ENCODE measurements at regions not wholly inside any gene's neighbourhood (a gene's known extent, or its start where the extent isn't known, plus 50 kb on each side); places are given as distances from the start of the nearest gene placed in this dataset.
A peak's percentile ranks its signal among the peaks of the same experiment; 100 is the strongest.

DNA sequence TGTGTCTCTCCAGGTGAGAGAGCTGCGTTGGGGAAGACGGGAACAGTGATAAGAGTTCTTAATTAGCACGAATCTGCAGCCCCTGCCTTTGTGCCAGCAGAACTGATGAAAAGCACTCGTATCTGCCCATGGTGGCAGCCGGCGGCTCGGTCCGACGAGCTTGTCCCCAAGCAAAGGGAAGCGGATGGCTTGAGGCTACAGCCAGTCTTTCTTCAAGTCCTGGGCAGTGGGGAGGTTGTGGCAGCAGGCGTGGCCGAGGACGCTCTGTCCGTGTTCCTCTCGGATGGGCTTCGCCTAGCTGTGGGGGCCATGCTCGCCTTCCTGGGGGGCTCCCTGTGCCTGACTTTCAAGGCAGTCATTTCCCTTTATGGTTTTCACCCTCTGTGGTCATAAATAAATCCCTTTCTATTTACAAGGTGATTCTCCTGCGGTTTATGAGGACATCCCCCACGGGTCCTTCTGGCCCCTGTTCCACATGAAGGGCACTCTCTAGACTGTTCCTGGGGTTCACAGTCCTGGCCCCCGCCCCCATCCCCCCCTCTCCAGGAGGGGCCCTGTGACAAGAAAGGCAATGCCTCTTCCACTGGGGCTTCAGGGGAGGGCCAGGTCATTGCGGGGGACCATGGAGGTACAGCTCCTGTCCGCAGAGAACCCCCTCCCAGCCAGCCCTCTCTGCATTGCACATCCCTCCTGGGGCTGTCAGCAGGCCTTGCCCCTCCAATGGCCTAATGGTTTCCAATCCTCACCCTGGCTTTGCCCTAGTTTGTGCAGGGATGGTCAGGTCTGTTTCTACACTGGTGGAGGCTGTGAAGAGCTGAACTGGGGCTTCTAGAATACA lies 1212.3 kb downstream of the BRD1 start:
- no peaks in the 10 kb centered on the region for H3K9me3 ChIP-seq (ENCODE audit: control insufficient read depth, insufficient read depth, low read depth, low read length)
- H3K4me1 ChIP-seq (ENCODE audit: control insufficient read depth, insufficient read depth, low read length), result peaks cover 10% of the 10 kb centered on the region; the same call in 1 of the 2 replicates
- H3K4me3 ChIP-seq (ENCODE audit: low read depth, low read length), result no peak overlapping the region
- CTCF ChIA-PET, result no interaction called here
- H3K36me3 ChIP-seq (ENCODE audit: control insufficient read depth in 2 of 2, insufficient read depth in 1 of 2, low read length in 2 of 2), result no peaks in the 10 kb centered on the region
- POLR2A ChIA-PET, result no interaction called here
- TF ChIP-seq, protein P1, sequence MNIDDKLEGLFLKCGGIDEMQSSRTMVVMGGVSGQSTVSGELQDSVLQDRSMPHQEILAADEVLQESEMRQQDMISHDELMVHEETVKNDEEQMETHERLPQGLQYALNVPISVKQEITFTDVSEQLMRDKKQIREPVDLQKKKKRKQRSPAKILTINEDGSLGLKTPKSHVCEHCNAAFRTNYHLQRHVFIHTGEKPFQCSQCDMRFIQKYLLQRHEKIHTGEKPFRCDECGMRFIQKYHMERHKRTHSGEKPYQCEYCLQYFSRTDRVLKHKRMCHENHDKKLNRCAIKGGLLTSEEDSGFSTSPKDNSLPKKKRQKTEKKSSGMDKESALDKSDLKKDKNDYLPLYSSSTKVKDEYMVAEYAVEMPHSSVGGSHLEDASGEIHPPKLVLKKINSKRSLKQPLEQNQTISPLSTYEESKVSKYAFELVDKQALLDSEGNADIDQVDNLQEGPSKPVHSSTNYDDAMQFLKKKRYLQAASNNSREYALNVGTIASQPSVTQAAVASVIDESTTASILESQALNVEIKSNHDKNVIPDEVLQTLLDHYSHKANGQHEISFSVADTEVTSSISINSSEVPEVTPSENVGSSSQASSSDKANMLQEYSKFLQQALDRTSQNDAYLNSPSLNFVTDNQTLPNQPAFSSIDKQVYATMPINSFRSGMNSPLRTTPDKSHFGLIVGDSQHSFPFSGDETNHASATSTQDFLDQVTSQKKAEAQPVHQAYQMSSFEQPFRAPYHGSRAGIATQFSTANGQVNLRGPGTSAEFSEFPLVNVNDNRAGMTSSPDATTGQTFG (tag by site-specific recombination; IDR thresholded peaks at IDR 0.05; ENCODE audit: borderline replicate concordance), result no peak
- TF ChIP-seq BCL11B (tag by site-specific recombination; IDR thresholded peaks at IDR 0.05; ENCODE audit: low read depth) (no peak), ZIC2 (tag by site-specific recombination; IDR thresholded peaks at IDR 0.05) (peak; percentile 78), ZBTB7A (tag by site-specific recombination; IDR thresholded peaks at IDR 0.05; ENCODE audit: low read depth) (no peak), ZNF394 (tag by site-specific recombination; IDR thresholded peaks at IDR 0.05; ENCODE audit: borderline replicate concordance) (no peak), GLIS1 (tag by site-specific recombination; IDR thresholded peaks at IDR 0.05) (peak; percentile 94)
- TF ChIP-seq, protein P2, sequence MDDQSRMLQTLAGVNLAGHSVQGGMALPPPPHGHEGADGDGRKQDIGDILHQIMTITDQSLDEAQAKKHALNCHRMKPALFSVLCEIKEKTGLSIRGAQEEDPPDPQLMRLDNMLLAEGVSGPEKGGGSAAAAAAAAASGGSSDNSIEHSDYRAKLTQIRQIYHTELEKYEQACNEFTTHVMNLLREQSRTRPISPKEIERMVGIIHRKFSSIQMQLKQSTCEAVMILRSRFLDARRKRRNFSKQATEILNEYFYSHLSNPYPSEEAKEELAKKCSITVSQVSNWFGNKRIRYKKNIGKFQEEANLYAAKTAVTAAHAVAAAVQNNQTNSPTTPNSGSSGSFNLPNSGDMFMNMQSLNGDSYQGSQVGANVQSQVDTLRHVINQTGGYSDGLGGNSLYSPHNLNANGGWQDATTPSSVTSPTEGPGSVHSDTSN (CRISPR knock-in tag; IDR thresholded peaks at IDR 0.05), result no peak
- H3K27ac ChIP-seq (ENCODE audit: extremely low read depth, low read depth, low read length), result no peak overlapping the region

DNA sequence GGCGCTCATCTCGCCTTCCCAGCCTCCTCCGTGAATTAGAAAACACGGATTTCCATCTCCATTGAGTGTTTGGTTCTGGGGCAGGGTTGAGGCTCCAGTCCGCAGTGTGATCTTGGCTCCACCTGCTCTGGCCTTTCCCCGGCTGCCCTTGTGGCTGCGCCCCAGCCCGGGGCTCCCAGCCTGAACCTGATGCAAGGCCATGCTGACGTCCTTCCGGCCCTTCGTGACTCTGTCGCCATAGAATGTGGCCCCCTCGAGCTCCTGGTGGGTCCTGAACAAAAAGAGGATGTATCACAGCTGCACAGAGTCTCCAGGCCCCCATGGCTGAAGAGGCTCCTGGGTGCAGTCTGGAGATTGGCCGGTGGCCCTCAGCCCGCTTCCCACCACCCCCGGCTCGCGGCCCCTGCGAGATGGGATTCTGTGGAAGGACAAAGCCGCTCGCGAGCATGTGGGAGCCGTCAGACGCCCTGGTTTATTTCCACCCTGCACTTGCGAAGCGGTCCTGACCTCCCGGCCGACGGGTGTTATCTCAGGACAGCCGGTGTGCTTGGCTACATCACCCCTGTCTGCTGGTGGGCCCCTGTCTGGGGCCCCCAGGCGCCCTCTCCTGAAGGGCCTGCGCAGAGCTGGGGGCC lies 1214.0 kb downstream of the BRD1 start:
- ChIA-PET CTCF (no interaction called here), POLR2A (interaction anchor here (0.6 kb wide), 1 partner anchor 26 kb away, joined by 4 read pairs; no protein-coding TSS in a partner anchor)
- no peak overlapping the region for H3K27ac ChIP-seq (ENCODE audit: extremely low read depth, low read depth, low read length)
- peaks cover 10% of the 10 kb centered on the region; the same call in 1 of the 2 replicates for H3K4me1 ChIP-seq (ENCODE audit: control insufficient read depth, insufficient read depth, low read length)
- H3K9me3 ChIP-seq (ENCODE audit: control insufficient read depth, insufficient read depth, low read depth, low read length), result no peaks in the 10 kb centered on the region
- H3K36me3 ChIP-seq (ENCODE audit: control insufficient read depth in 2 of 2, insufficient read depth in 1 of 2, low read length in 2 of 2), result no peaks in the 10 kb centered on the region
- no peak overlapping the region for H3K4me3 ChIP-seq (ENCODE audit: low read depth, low read length)
- TF ChIP-seq ZNF354C (tag by site-specific recombination; IDR thresholded peaks at IDR 0.05; ENCODE audit: borderline replicate concordance, low read depth) (no peak), ZNF549 (tag by site-specific recombination; IDR thresholded peaks at IDR 0.05) (no peak), ZNF48 (tag by site-specific recombination; IDR thresholded peaks at IDR 0.05) (no peak), ZBTB6 (tag by site-specific recombination; IDR thresholded peaks at IDR 0.05) (no peak), HOXD13 (CRISPR knock-in tag; IDR thresholded peaks at IDR 0.05; ENCODE audit: borderline replicate concordance) (no peak), AEBP2 (tag by site-specific recombination; IDR thresholded peaks at IDR 0.05; ENCODE audit: borderline replicate concordance) (no peak), ZNF114 (tag by site-specific recombination; IDR thresholded peaks at IDR 0.05) (no peak), ZNF529 (tag by site-specific recombination; IDR thresholded peaks at IDR 0.05; ENCODE audit: insufficient replicate concordance) (no peak), ZNF121 (tag by site-specific recombination; IDR thresholded peaks at IDR 0.05) (no peak)
- TF ChIP-seq, protein P3, sequence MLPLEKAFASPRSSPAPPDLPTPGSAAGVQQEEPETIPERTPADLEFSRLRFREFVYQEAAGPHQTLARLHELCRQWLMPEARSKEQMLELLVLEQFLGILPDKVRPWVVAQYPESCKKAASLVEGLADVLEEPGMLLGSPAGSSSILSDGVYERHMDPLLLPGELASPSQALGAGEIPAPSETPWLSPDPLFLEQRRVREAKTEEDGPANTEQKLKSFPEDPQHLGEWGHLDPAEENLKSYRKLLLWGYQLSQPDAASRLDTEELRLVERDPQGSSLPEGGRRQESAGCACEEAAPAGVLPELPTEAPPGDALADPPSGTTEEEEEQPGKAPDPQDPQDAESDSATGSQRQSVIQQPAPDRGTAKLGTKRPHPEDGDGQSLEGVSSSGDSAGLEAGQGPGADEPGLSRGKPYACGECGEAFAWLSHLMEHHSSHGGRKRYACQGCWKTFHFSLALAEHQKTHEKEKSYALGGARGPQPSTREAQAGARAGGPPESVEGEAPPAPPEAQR (tag by site-specific recombination; IDR thresholded peaks at IDR 0.05), result no peak
- TF ChIP-seq, protein P4, sequence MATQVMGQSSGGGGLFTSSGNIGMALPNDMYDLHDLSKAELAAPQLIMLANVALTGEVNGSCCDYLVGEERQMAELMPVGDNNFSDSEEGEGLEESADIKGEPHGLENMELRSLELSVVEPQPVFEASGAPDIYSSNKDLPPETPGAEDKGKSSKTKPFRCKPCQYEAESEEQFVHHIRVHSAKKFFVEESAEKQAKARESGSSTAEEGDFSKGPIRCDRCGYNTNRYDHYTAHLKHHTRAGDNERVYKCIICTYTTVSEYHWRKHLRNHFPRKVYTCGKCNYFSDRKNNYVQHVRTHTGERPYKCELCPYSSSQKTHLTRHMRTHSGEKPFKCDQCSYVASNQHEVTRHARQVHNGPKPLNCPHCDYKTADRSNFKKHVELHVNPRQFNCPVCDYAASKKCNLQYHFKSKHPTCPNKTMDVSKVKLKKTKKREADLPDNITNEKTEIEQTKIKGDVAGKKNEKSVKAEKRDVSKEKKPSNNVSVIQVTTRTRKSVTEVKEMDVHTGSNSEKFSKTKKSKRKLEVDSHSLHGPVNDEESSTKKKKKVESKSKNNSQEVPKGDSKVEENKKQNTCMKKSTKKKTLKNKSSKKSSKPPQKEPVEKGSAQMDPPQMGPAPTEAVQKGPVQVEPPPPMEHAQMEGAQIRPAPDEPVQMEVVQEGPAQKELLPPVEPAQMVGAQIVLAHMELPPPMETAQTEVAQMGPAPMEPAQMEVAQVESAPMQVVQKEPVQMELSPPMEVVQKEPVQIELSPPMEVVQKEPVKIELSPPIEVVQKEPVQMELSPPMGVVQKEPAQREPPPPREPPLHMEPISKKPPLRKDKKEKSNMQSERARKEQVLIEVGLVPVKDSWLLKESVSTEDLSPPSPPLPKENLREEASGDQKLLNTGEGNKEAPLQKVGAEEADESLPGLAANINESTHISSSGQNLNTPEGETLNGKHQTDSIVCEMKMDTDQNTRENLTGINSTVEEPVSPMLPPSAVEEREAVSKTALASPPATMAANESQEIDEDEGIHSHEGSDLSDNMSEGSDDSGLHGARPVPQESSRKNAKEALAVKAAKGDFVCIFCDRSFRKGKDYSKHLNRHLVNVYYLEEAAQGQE (tag by site-specific recombination; IDR thresholded peaks at IDR 0.05), result no peak
- TF ChIP-seq, protein P5, sequence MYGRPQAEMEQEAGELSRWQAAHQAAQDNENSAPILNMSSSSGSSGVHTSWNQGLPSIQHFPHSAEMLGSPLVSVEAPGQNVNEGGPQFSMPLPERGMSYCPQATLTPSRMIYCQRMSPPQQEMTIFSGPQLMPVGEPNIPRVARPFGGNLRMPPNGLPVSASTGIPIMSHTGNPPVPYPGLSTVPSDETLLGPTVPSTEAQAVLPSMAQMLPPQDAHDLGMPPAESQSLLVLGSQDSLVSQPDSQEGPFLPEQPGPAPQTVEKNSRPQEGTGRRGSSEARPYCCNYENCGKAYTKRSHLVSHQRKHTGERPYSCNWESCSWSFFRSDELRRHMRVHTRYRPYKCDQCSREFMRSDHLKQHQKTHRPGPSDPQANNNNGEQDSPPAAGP (tag by site-specific recombination; IDR thresholded peaks at IDR 0.05), result no peak
